ENCODE measurements at regions not wholly inside any gene's neighbourhood (a gene's known extent, or its start where the extent isn't known, plus 50 kb on each side); places are given as distances from the start of the nearest gene placed in this dataset.

DNA sequence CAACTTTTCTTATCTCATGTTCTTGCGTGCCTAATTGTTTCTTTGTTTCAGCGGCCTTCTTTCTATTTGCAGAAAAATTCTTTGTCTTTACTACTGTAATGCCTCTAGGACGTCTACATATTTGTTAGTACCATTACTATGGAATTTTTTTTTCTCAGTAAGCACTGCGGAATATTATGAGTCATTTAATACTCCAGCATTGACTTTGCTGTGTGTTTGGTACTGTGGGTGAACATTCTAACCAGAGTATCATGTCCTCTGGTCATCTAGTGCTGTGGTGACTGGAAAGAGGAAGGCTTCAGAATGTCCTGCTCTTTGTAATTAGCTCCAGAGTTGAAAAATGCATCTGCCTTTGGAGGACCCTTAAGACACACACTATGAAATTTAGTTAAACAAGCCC, 58.5 kb upstream of the FERD3L start:
- DNase-seq, result peak; percentile 41

DNA sequence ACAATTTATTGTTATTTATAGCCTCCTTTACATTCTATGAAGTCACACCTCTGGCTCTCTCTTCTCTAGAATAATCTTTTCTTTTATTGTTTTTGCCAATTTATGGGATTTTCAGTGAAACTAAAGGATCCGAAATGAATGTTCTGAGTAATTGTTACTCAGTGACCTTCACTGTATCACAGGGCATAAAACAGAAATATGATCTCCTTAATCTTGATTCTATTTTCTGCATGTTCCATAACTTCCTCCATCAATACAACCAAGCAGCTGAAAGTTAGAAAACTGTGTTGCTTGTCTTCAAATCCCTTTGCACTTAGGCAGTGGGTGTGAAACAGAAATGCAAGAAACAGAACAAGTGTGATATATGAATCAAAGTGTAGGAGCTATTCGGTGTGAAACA, 57.4 kb upstream of the FERD3L start:
- no peak for DNase-seq
